HCT116 (cell line): ENCODE measurements at regions not wholly inside any gene's neighbourhood (a gene's known extent, or its start where the extent isn't known, plus 50 kb on each side); places are given as distances from the start of the nearest gene placed in this dataset.

Experiments used
- ATAC-seq: fragments of 200-7000 bp; cut with Tn5 transposase; 2 replicates; pipeline ENCODE4 v1.9.1; 2020; ENCODE audit warnings: mild to moderate bottlenecking, moderate library complexity
- BruUV-seq: library from RNA; stranded (reverse); fragments of 400-500 nt; replicated peaks from 2 replicates; lab custom pipeline; 2021; lab: Mats Ljungman, UMichigan
- CTCF ChIA-PET: fragments of 300-600 bp; sonication (Branson Sonifier 250); formaldehyde crosslinking; loops from one replicate; lab custom pipeline; 2021; ENCODE audit warnings: antibody characterized with exemption; lab: Charles Lee
- POLR2A ChIA-PET: fragments of 300-600, 350-600 bp; sonication (Branson Sonifier 250); formaldehyde crosslinking; loops from one replicate; lab custom pipeline; 2021; ENCODE audit warnings: antibody characterized with exemption; lab: Charles Lee
- RAD21 ChIA-PET, 2 experiments: fragments of 300-600 bp; sonication (Branson Sonifier 250); formaldehyde crosslinking; loops; one replicate each; lab custom pipeline; 2023; ENCODE audit warnings: low total read pairs in 2 of 2; ENCODE audit not compliant: uncharacterized antibody in 2 of 2, unreplicated experiment in 2 of 2, low non-redundant PET in 1 of 2; lab: Charles Lee
- DNase-seq: peaks from one replicate; pipeline ENCODE4 v3.0.0-alpha.2; 2010; ENCODE audit warnings: low read depth, low spot score
- H2AFZ ChIP-seq: fragments of 200-600 bp; shearing (Covaris generic), sonication (generic); 2 replicates; pipeline ENCODE4 v1.6.1; 2017; ENCODE audit warnings: low read depth, mixed run types, mixed read lengths, antibody characterized with exemption, low read length; ENCODE audit not compliant: poor library complexity, severe bottlenecking
- H3K27ac ChIP-seq: 2 replicates; pipeline ENCODE4 v1.5.1; 2012; ENCODE audit warnings: low read depth, low read length
- H3K27me3 ChIP-seq: fragments of 200-600 bp; sonication (generic); 2 replicates; pipeline ENCODE4 v1.6.1; 2016; ENCODE audit warnings: mixed run types, low read length, mixed read lengths; ENCODE audit not compliant: insufficient read depth
- H3K36me3 ChIP-seq, 2 experiments: fragments of 200-500 bp in 1 of 2; fragments of 200-600 bp in 1 of 2; sonication (Bioruptor generic) in 1 of 2; sonication (generic) in 1 of 2; 2 replicates each; pipeline versions ENCODE4 v1.5.1 to v1.6.1; 2014 to 2016; ENCODE audit warnings: low read length in 2 of 2, inconsistent platforms in 1 of 2, mixed read lengths in 1 of 2, mixed run types in 1 of 2; ENCODE audit not compliant: insufficient read depth in 2 of 2, control insufficient read depth in 1 of 2
- H3K4me1 ChIP-seq, 2 experiments: fragments of 200-600 bp in 1 of 2; sonication (generic) in 1 of 2; 2 replicates each; pipeline versions ENCODE4 v1.5.1 to v1.6.1; 2012 to 2017; ENCODE audit warnings: low read length in 2 of 2, inconsistent platforms in 1 of 2, mild to moderate bottlenecking in 1 of 2, mixed read lengths in 1 of 2, mixed run types in 1 of 2, moderate library complexity in 1 of 2; ENCODE audit not compliant: insufficient read depth in 2 of 2, control insufficient read depth in 1 of 2
- H3K4me2 ChIP-seq: fragments of 200-600 bp; sonication (generic); 2 replicates; pipeline ENCODE4 v1.6.1; 2017; ENCODE audit warnings: mixed run types, low read length, mixed read lengths
- H3K4me3 ChIP-seq, 2 experiments: fragments of 200-600 bp in 1 of 2; sonication (generic) in 1 of 2; replicated peaks in 1 of 2; 2 replicates each; pipeline ENCODE4 v1.5.1; 2011 to 2016; ENCODE audit warnings: low read length in 2 of 2, control low read depth in 1 of 2, low read depth in 1 of 2, mild to moderate bottlenecking in 1 of 2, mixed read lengths in 1 of 2, mixed run types in 1 of 2
- H3K79me2 ChIP-seq: fragments of 200-600 bp; sonication (generic); 2 replicates; pipeline ENCODE4 v1.6.1; 2017; ENCODE audit warnings: mild to moderate bottlenecking, mixed run types, low read length, moderate library complexity, mixed read lengths; ENCODE audit not compliant: insufficient read depth
- H3K9ac ChIP-seq: fragments of 200-600 bp; sonication (generic); 2 replicates; pipeline ENCODE4 v1.6.1; 2016; ENCODE audit warnings: low read length, mixed read lengths
- H3K9me2 ChIP-seq: fragments of 200-600 bp; sonication (generic), shearing (Covaris generic); 2 replicates; pipeline ENCODE4 v1.6.1; 2017; ENCODE audit warnings: mixed run types, mild to moderate bottlenecking, moderate library complexity; ENCODE audit not compliant: insufficient read depth
- H3K9me3 ChIP-seq, 2 experiments: fragments of 200-500 bp in 1 of 2; fragments of 200-600 bp in 1 of 2; sonication (Bioruptor generic) in 1 of 2; sonication (generic) in 1 of 2; 2 replicates each; pipeline ENCODE4 v1.6.1; 2014 to 2017; ENCODE audit warnings: low read length in 2 of 2, mixed read lengths in 2 of 2, inconsistent platforms in 1 of 2, low read depth in 1 of 2, mild to moderate bottlenecking in 1 of 2, mixed run types in 1 of 2, moderate library complexity in 1 of 2; ENCODE audit not compliant: control insufficient read depth in 1 of 2, insufficient read depth in 1 of 2
- H4K20me1 ChIP-seq: fragments of 200-600 bp; sonication (generic), shearing (Covaris generic); 2 replicates; pipeline ENCODE4 v1.6.1; 2017; ENCODE audit warnings: mixed run types, mild to moderate bottlenecking, moderate library complexity; ENCODE audit not compliant: insufficient read depth
- CBX3 ChIP-seq: IDR thresholded peaks from 2 replicates; pipeline ENCODE4 v1.6.1; 2012; ENCODE audit warnings: low read depth
- CTCF ChIP-seq, 3 experiments: fragments of 200-600 bp in 1 of 3; sonication (generic) in 1 of 3; IDR thresholded peaks in 2 of 3; conservative IDR thresholded peaks in 1 of 3; 2 replicates each; pipeline ENCODE4 v1.5.1; 2012 to 2017; ENCODE audit warnings: low read depth in 2 of 3, low read length in 2 of 3, antibody characterized with exemption in 1 of 3, borderline replicate concordance in 1 of 3, control low read depth in 1 of 3, mild to moderate bottlenecking in 1 of 3, mixed read lengths in 1 of 3, mixed run types in 1 of 3, moderate library complexity in 1 of 3; ENCODE audit not compliant: insufficient read depth in 1 of 3
- ELF1 ChIP-seq: IDR thresholded peaks from 2 replicates; pipeline ENCODE4 v1.6.1; 2012; ENCODE audit warnings: low read depth, borderline replicate concordance
- EZH2 ChIP-seq: fragments of 200-600 bp; sonication (generic); IDR thresholded peaks from 2 replicates; pipeline ENCODE4 v1.6.1; 2017; ENCODE audit warnings: antibody characterized with exemption, mixed run types
- EZH2phosphoT487 ChIP-seq: fragments of 200-600 bp; IDR thresholded peaks from 2 replicates; pipeline ENCODE4 v1.6.1; 2018; ENCODE audit warnings: antibody characterized with exemption, borderline replicate concordance
- FOSL1 ChIP-seq: IDR thresholded peaks from 2 replicates; pipeline ENCODE4 v1.6.1; 2012; ENCODE audit warnings: low read depth
- JUND ChIP-seq: IDR thresholded peaks from 2 replicates; pipeline ENCODE4 v1.6.1; 2012
- MAX ChIP-seq: IDR thresholded peaks from 2 replicates; pipeline ENCODE4 v1.6.1; 2012
- POLR2AphosphoS5 ChIP-seq: IDR thresholded peaks from 2 replicates; pipeline ENCODE4 v1.6.1; 2011; ENCODE audit warnings: mild to moderate bottlenecking, low read depth, low read length, moderate library complexity
- RAD21 ChIP-seq: IDR thresholded peaks from 2 replicates; pipeline ENCODE4 v1.6.1; 2012; ENCODE audit warnings: low read depth, mild to moderate bottlenecking
- REST ChIP-seq: IDR thresholded peaks from 2 replicates; pipeline ENCODE4 v1.6.1; 2012; ENCODE audit warnings: low read depth
- SIN3A ChIP-seq: IDR thresholded peaks from 2 replicates; pipeline ENCODE4 v1.6.1; 2012; ENCODE audit warnings: low read depth
- SP1 ChIP-seq: IDR thresholded peaks from 2 replicates; pipeline ENCODE4 v1.6.1; 2012; ENCODE audit warnings: low read depth
- SRF ChIP-seq: IDR thresholded peaks from 2 replicates; pipeline ENCODE4 v1.6.1; 2012; ENCODE audit warnings: low read depth
- YY1 ChIP-seq: IDR thresholded peaks from 2 replicates; pipeline ENCODE4 v1.6.1; 2011; ENCODE audit warnings: low read length, low read depth, moderate library complexity, mild to moderate bottlenecking; ENCODE audit not compliant: insufficient replicate concordance; ENCODE audit errors: extremely low read depth
- ZFX ChIP-seq: fragments of 450-650 bp; IDR thresholded peaks from 2 replicates; pipeline ENCODE4 v1.6.1; 2017
- ZNF274 ChIP-seq: fragments of 200-500 bp; sonication (Bioruptor generic); IDR thresholded peaks from 2 replicates; pipeline ENCODE4 v1.6.1; 2014; ENCODE audit warnings: mild to moderate bottlenecking, low read depth, low read length, inconsistent platforms
- intact Hi-C: fragments of 100-400 bp; cut with micrococcal nuclease; formaldehyde crosslinking; loops from 2 replicates; pipeline ENCODE4 v1.10.0; 2022

- TF ChIP-seq MAX = no peak
- no peak for TF ChIP-seq JUND
- TF ChIP-seq ZNF274 = no peak
- TF ChIP-seq ZFX = no peak
- no peak for TF ChIP-seq SIN3A
- TF ChIP-seq CTCF (IDR thresholded peaks at IDR 0.05 in 2 of 3, conservative IDR thresholded peaks at IDR 0.05 in 1 of 3; ENCODE audit: borderline replicate concordance in 1 of 3, insufficient read depth in 1 of 3, low read depth in 2 of 3, low read length in 2 of 3) = no peak
- TF ChIP-seq SRF = no peak
- TF ChIP-seq, all 23 proteins: peak for 0
Observed at GRCh38 chr7:131827421-131827820, 271.0 kb upstream of the PODXL start (continued).

GRCh38 chr7:131826960-131827359, 270.5 kb upstream of the PODXL start:
- CTCF ChIA-PET = no interaction called here
- no peak for DNase-seq
- no peaks in the 10 kb centered on the region for H3K4me1 ChIP-seq
- H3K4me2 ChIP-seq = no peak overlapping the region
- H4K20me1 ChIP-seq = no peaks in the 10 kb centered on the region
- no TSS peak for BruUV-seq
- RAD21 ChIA-PET = no interaction called here
- ATAC-seq = no peak
- H3K9ac ChIP-seq = no peak overlapping the region
- no peak overlapping the region for H3K4me3 ChIP-seq
- no peaks in the 10 kb centered on the region for H3K9me3 ChIP-seq
- no peak overlapping the region for H3K27ac ChIP-seq
- H3K79me2 ChIP-seq = no peaks in the 10 kb centered on the region
- no peak overlapping the region for H2AFZ ChIP-seq
- no peaks in the 10 kb centered on the region for H3K36me3 ChIP-seq
- H3K9me2 ChIP-seq = no peaks in the 10 kb centered on the region
- intact Hi-C loops = no loop called here
- TF ChIP-seq SIN3A (no peak), ZFX (no peak), CTCF (IDR thresholded peaks at IDR 0.05 in 2 of 3, conservative IDR thresholded peaks at IDR 0.05 in 1 of 3; ENCODE audit: borderline replicate concordance in 1 of 3, insufficient read depth in 1 of 3, low read depth in 2 of 3, low read length in 2 of 3) (no peak), RAD21 (no peak), REST (no peak), ELF1 (no peak), EZH2phosphoT487 (no peak), EZH2 (no peak), ZNF274 (no peak), POLR2AphosphoS5 (no peak), FOSL1 (no peak), CBX3 (no peak), SP1 (no peak), YY1 (no peak)
- H3K27me3 ChIP-seq = peaks cover 35% of the 10 kb centered on the region
- POLR2A ChIA-PET = no interaction called here
